HG02763 (cell line): ENCODE measurements at regions not wholly inside any gene's neighbourhood (a gene's known extent, or its start where the extent isn't known, plus 50 kb on each side); places are given as distances from the start of the nearest gene placed in this dataset.
"Not testable (repeated sequence)": the region's sequence is repeated elsewhere in the genome, so short reads cannot be mapped to it uniquely, and the experiment has no call there.

Experiments used
- ATAC-seq: cut with Tn5 transposase; IDR thresholded peaks from one replicate; pipeline ENCODE4 v1.9.1; 2021; ENCODE audit warnings: mild to moderate bottlenecking, moderate library complexity; ENCODE audit not compliant: unreplicated experiment

GRCh38 chr1:182331387-182331786 is 60.2 kb downstream of the GLUL start:
- no peak for ATAC-seq

- no peak for ATAC-seq
These were observed 61.3 kb downstream of the GLUL start for GRCh38 chr1:182330303-182330702.

- no peak for ATAC-seq
These were observed 62.1 kb downstream of the GLUL start for GRCh38 chr1:182329471-182329870.

GRCh38 chr1:182328591-182328990 is 63.0 kb downstream of the GLUL start:
- ATAC-seq = no peak

GRCh38 chr1:182325339-182325738 is 66.3 kb downstream of the GLUL start:
- no peak for ATAC-seq

- ATAC-seq = not testable (repeated sequence)
These were observed 70.1 kb downstream of the GLUL start for GRCh38 chr1:182321532-182321931.

- ATAC-seq = no peak
These were observed 73.9 kb downstream of the GLUL start for GRCh38 chr1:182317611-182318161.

- not testable (repeated sequence) for ATAC-seq
These were observed 75.1 kb downstream of the GLUL start for GRCh38 chr1:182316454-182316853.

GRCh38 chr1:182315167-182315556 is 76.4 kb downstream of the GLUL start:
- ATAC-seq = no peak

- ATAC-seq = no peak
These were observed 81.8 kb downstream of the GLUL start for GRCh38 chr1:182309631-182310351.

GRCh38 chr1:182308826-182309225 is 82.8 kb downstream of the GLUL start:
- ATAC-seq = no peak

GRCh38 chr1:182307486-182307885 is 84.1 kb downstream of the GLUL start:
- ATAC-seq = not testable (repeated sequence)

GRCh38 chr1:182305861-182306260 is 85.7 kb downstream of the GLUL start:
- ATAC-seq = no peak

GRCh38 chr1:182304627-182305026 is 87.0 kb downstream of the GLUL start:
- ATAC-seq = no peak

GRCh38 chr1:182304218-182304617 is 87.4 kb downstream of the GLUL start:
- peak; percentile 3 for ATAC-seq

- peak; percentile 75 for ATAC-seq
These were observed 87.8 kb downstream of the GLUL start for GRCh38 chr1:182303778-182304177.

- ATAC-seq = no peak
These were observed 90.0 kb downstream of the GLUL start for GRCh38 chr1:182301467-182302198.

- ATAC-seq = no peak
These were observed 90.6 kb downstream of the GLUL start for GRCh38 chr1:182301026-182301436.

GRCh38 chr1:182299728-182300616 is 91.6 kb downstream of the GLUL start:
- ATAC-seq = no peak

GRCh38 chr1:182299054-182299727 is 92.4 kb downstream of the GLUL start:
- not testable (repeated sequence) for ATAC-seq
